B cell (primary cell): ENCODE measurements at regions not wholly inside any gene's neighbourhood (a gene's known extent, or its start where the extent isn't known, plus 50 kb on each side); places are given as distances from the start of the nearest gene placed in this dataset.

Source experiments
- ATAC-seq: fragments of 200-7000 bp; cut with Tn5 transposase; one replicate; pipeline ENCODE4 v1.10.0; 2021; ENCODE audit warnings: low read depth, mild to moderate bottlenecking, moderate number of reproducible peaks, moderate library complexity
- CTCF ChIA-PET: fragments of 350-600 bp; sonication (Branson Sonifier 250); formaldehyde crosslinking; loops from one replicate; lab custom pipeline; 2021; ENCODE audit warnings: antibody characterized with exemption, inconsistent platforms; lab: Charles Lee
- POLR2A ChIA-PET: fragments of 350-600 bp; sonication (Branson Sonifier 250); formaldehyde crosslinking; loops from one replicate; lab custom pipeline; 2021; ENCODE audit warnings: antibody characterized with exemption; lab: Charles Lee
- DNase-seq: peaks from one replicate; pipeline ENCODE4 v3.0.0; 2013
- H2AFZ ChIP-seq: 2 replicates; pipeline ENCODE4 v1.6.1; 2012; ENCODE audit warnings: mild to moderate bottlenecking, low read depth, low read length; ENCODE audit not compliant: insufficient read depth, poor library complexity, severe bottlenecking
- H3K27ac ChIP-seq, 2 donors: 1 replicate in 1 of 2; 2 replicates in 1 of 2; pipeline ENCODE4 v1.5.1; 2012 to 2013; ENCODE audit warnings: low read length in 2 of 2, mild to moderate bottlenecking in 2 of 2, moderate library complexity in 1 of 2
- H3K27me3 ChIP-seq, 4 experiments: fragments of 200-600 bp in 1 of 4; sonication (generic) in 1 of 4; replicated peaks in 1 of 4; 1 replicate in 2 of 4; 2 replicates in 2 of 4; pipeline versions ENCODE4 v1.6.1 to v1.7.0; 2013 to 2016; ENCODE audit warnings: low read length in 3 of 4, mild to moderate bottlenecking in 2 of 4, mixed read lengths in 1 of 4, moderate library complexity in 1 of 4; ENCODE audit not compliant: insufficient read depth in 4 of 4, control insufficient read depth in 3 of 4; ENCODE audit errors: control extremely low read depth in 1 of 4
- H3K36me3 ChIP-seq, 2 experiments: replicated peaks in 1 of 2; 1 replicate in 1 of 2; 2 replicates in 1 of 2; pipeline versions ENCODE4 v1.6.1 to v1.7.1; 2013; ENCODE audit warnings: low read length in 1 of 2; ENCODE audit not compliant: insufficient read depth in 2 of 2, control insufficient read depth in 1 of 2; ENCODE audit errors: control extremely low read depth in 1 of 2, extremely low read depth in 1 of 2
- H3K4me1 ChIP-seq, 2 donors: fragments of 200-600 bp in 1 of 2; sonication (generic) in 1 of 2; 1 replicate in 1 of 2; 2 replicates in 1 of 2; pipeline versions ENCODE4 v1.5.1 to v1.6.1; 2013 to 2017; ENCODE audit warnings: low read length in 2 of 2; ENCODE audit not compliant: control insufficient read depth in 2 of 2, insufficient read depth in 2 of 2
- H3K4me2 ChIP-seq: replicated peaks from 2 replicates; pipeline ENCODE3; 2012; ENCODE audit warnings: mild to moderate bottlenecking, low read depth, low read length; ENCODE audit not compliant: poor library complexity, severe bottlenecking
- H3K4me3 ChIP-seq, 5 experiments: fragments of 200-600 bp in 1 of 5; sonication (generic) in 1 of 5; 1 replicate in 3 of 5; 2 replicates in 2 of 5; pipeline versions ENCODE4 v1.5.1 to v1.7.0; 2011 to 2016; ENCODE audit warnings: low read length in 4 of 5, mild to moderate bottlenecking in 4 of 5, low read depth in 2 of 5, control low read depth in 1 of 5, moderate library complexity in 1 of 5; ENCODE audit not compliant: insufficient read depth in 1 of 5; ENCODE audit errors: control extremely low read depth in 1 of 5, extremely low read depth in 1 of 5
- H3K79me2 ChIP-seq: fragments of 200-600 bp; sonication (generic); one replicate; pipeline ENCODE4 v1.6.0; 2016; ENCODE audit warnings: low read length; ENCODE audit not compliant: control insufficient read depth, insufficient read depth
- H3K9ac ChIP-seq: fragments of 200-600 bp; sonication (generic); 2 replicates; pipeline ENCODE4 v1.6.1; 2017; ENCODE audit warnings: mild to moderate bottlenecking, low read length, moderate library complexity
- H3K9me3 ChIP-seq, 3 donors: one replicate each; pipeline versions ENCODE4 v1.6.1 to v1.7.1; 2013; ENCODE audit warnings: low read length in 2 of 3; ENCODE audit not compliant: control insufficient read depth in 2 of 3, insufficient read depth in 1 of 3; ENCODE audit errors: control extremely low read depth in 1 of 3
- H4K20me1 ChIP-seq: 2 replicates; pipeline ENCODE4 v1.6.0; 2012; ENCODE audit warnings: mild to moderate bottlenecking, low read length; ENCODE audit not compliant: insufficient read depth, control insufficient read depth, poor library complexity, severe bottlenecking
- H3K27ac Mint-ChIP-seq: one replicate; pipeline ENCODE4 v1.8.0; 2021; ENCODE audit warnings: mixed read lengths
- H3K27me3 Mint-ChIP-seq: one replicate; pipeline ENCODE4 v1.8.0; 2021; ENCODE audit warnings: mixed read lengths
- H3K4me1 Mint-ChIP-seq: one replicate; pipeline ENCODE4 v1.8.0; 2021; ENCODE audit warnings: mixed read lengths
- H3K4me3 Mint-ChIP-seq: one replicate; pipeline ENCODE4 v1.8.0; 2021; ENCODE audit warnings: mixed read lengths
- H3K9me3 Mint-ChIP-seq: one replicate; pipeline ENCODE4 v1.8.0; 2022; ENCODE audit warnings: mixed read lengths; ENCODE audit not compliant: insufficient read depth
- CTCF ChIP-seq: fragments of 200-600 bp; IDR thresholded peaks from one replicate; pipeline ENCODE4 v1.8.0; 2022; ENCODE audit warnings: antibody characterized with exemption, mild to moderate bottlenecking
- EZH2 ChIP-seq: IDR thresholded peaks from 2 replicates; pipeline ENCODE4 v1.6.1; 2012; ENCODE audit warnings: borderline replicate concordance, low read depth, mild to moderate bottlenecking, moderate library complexity, low read length; ENCODE audit not compliant: insufficient read depth, poor library complexity, severe bottlenecking
- WGBS: methylation state at CpG from one replicate; pipeline ENCODE4 v1.1.5; 2013; ENCODE audit warnings: missing lambda C conversion rate; ENCODE audit not compliant: insufficient coverage; 5-methylcytosine and 5-hydroxymethylcytosine counted together
- intact Hi-C: fragments of 100-400 bp; cut with micrococcal nuclease; formaldehyde crosslinking; loops from one replicate; pipeline ENCODE4 v1.10.0; 2022

GRCh38 chr20:10777710-10778109, 103.9 kb upstream of the JAG1 start:
- H3K36me3 ChIP-seq: no peaks in the 10 kb centered on the region
- ATAC-seq (no peak), DNase-seq (no peak)
- peaks cover 0 to 2% (median 0%) of the 10 kb centered on the region in 4 experiments for H3K27me3 ChIP-seq
- H4K20me1 ChIP-seq: no peaks in the 10 kb centered on the region
- no peaks in the 10 kb centered on the region for H3K4me1 Mint-ChIP-seq
- intact Hi-C loops: no loop called here
- H3K79me2 ChIP-seq: no peaks in the 10 kb centered on the region
- H3K4me3 ChIP-seq: no peak overlapping the region
- H3K27ac ChIP-seq: no peak overlapping the region
- no peak overlapping the region for H3K4me3 Mint-ChIP-seq
- CTCF ChIA-PET: no interaction called here
- POLR2A ChIA-PET: no interaction called here
- WGBS: 85% methylated on average over 4 of the region's 6 CpGs
- H3K4me1 ChIP-seq: no peaks in the 10 kb centered on the region
- no peaks in the 10 kb centered on the region for H3K9me3 Mint-ChIP-seq
- H3K9ac ChIP-seq: no peak overlapping the region
- no peak for TF ChIP-seq CTCF
- no peak for TF ChIP-seq EZH2
- H3K27ac Mint-ChIP-seq: no peak overlapping the region
- H3K27me3 Mint-ChIP-seq: no peaks in the 10 kb centered on the region
- H3K9me3 ChIP-seq: peaks cover 0 to 4% (median 0%) of the 10 kb centered on the region in 3 donors
- no peak overlapping the region for H3K4me2 ChIP-seq
- H2AFZ ChIP-seq: no peak overlapping the region

- POLR2A ChIA-PET: no interaction called here
- no peaks in the 10 kb centered on the region for H3K9me3 Mint-ChIP-seq
- peaks cover 0 to 2% (median 0%) of the 10 kb centered on the region in 4 experiments for H3K27me3 ChIP-seq
- H3K4me3 ChIP-seq: no peak overlapping the region
- H3K4me1 ChIP-seq: no peaks in the 10 kb centered on the region
- H3K9ac ChIP-seq: no peak overlapping the region
- no peak overlapping the region for H3K4me3 Mint-ChIP-seq
- H3K9me3 ChIP-seq: peaks cover 0 to 6% (median 0%) of the 10 kb centered on the region in 3 donors
- no peak overlapping the region for H3K27ac ChIP-seq
- H3K4me2 ChIP-seq: no peak overlapping the region
- H3K4me1 Mint-ChIP-seq: no peaks in the 10 kb centered on the region
- H3K36me3 ChIP-seq: no peaks in the 10 kb centered on the region
- H3K27ac Mint-ChIP-seq: no peak overlapping the region
- intact Hi-C loops: no loop called here
- H2AFZ ChIP-seq: no peak overlapping the region
- no peaks in the 10 kb centered on the region for H3K27me3 Mint-ChIP-seq
- TF ChIP-seq CTCF: no peak
- no peak for TF ChIP-seq EZH2
- CTCF ChIA-PET: no interaction called here
- H3K79me2 ChIP-seq: no peaks in the 10 kb centered on the region
- 80% methylated on average over 1 of the region's 1 CpG for WGBS
- H4K20me1 ChIP-seq: no peaks in the 10 kb centered on the region
- DNase-seq (no peak), ATAC-seq (no peak)
These were observed 106.1 kb upstream of the JAG1 start for GRCh38 chr20:10779911-10780310.
